T-cell (primary cell): ENCODE measurements at regions not wholly inside any gene's neighbourhood (a gene's known extent, or its start where the extent isn't known, plus 50 kb on each side); places are given as distances from the start of the nearest gene placed in this dataset.

Experiments
- ATAC-seq, 4 experiments: fragments of 200-7000 bp in 3 of 4; fragments of 150-1000 bp in 1 of 4; cut with Tn5 transposase; replicated peaks in 1 of 4; 1 replicate in 3 of 4; 2 replicates in 1 of 4; pipeline ENCODE4 v1.10.0; 2021; ENCODE audit warnings: moderate library complexity in 3 of 4, mild to moderate bottlenecking in 2 of 4, moderate number of reproducible peaks in 1 of 4
- CTCF ChIA-PET, 2 donors: fragments of 300-600 bp; sonication (Branson Sonifier 250); formaldehyde crosslinking; loops; one replicate each; lab custom pipeline; 2022; ENCODE audit warnings: antibody characterized with exemption in 2 of 2; lab: Charles Lee
- POLR2A ChIA-PET, 2 donors: fragments of 300-600 bp; sonication (Branson Sonifier 250); formaldehyde crosslinking; loops; one replicate each; lab custom pipeline; 2022; ENCODE audit warnings: antibody characterized with exemption in 2 of 2; lab: Charles Lee
- DNase-seq, 35 experiments: peaks; one replicate each; pipeline versions ENCODE4 v3.0.0 to v3.0.0-alpha.2; 2013 to 2023
- H3K27ac ChIP-seq: one replicate; pipeline ENCODE4 v1.5.1; 2013; ENCODE audit warnings: low read length
- H3K27me3 ChIP-seq, 2 experiments: replicated peaks in 1 of 2; 1 replicate in 1 of 2; 2 replicates in 1 of 2; pipeline versions ENCODE4 v1.6.1 to v1.7.0; 2013; ENCODE audit warnings: low read length in 1 of 2, mixed read lengths in 1 of 2; ENCODE audit not compliant: control insufficient read depth in 2 of 2, insufficient read depth in 2 of 2; ENCODE audit errors: extremely low read depth in 1 of 2
- H3K36me3 ChIP-seq, 2 donors: 1 replicate in 1 of 2; 2 replicates in 1 of 2; pipeline versions ENCODE4 v1.6.1 to v1.7.0; 2013; ENCODE audit warnings: low read length in 1 of 2; ENCODE audit not compliant: control insufficient read depth in 2 of 2, insufficient read depth in 1 of 2; ENCODE audit errors: extremely low read depth in 1 of 2
- H3K4me1 ChIP-seq, 2 experiments: 1 replicate in 1 of 2; 2 replicates in 1 of 2; pipeline versions ENCODE4 v1.6.1 to v1.7.0; 2013; ENCODE audit warnings: low read length in 2 of 2, mixed read lengths in 1 of 2; ENCODE audit not compliant: insufficient read depth in 2 of 2, control insufficient read depth in 1 of 2; ENCODE audit errors: extremely low read depth in 1 of 2
- H3K4me3 ChIP-seq, 2 donors: 1 replicate in 1 of 2; 2 replicates in 1 of 2; pipeline versions ENCODE4 v1.5.1 to v1.7.0; 2013; ENCODE audit warnings: mild to moderate bottlenecking in 2 of 2, low read length in 1 of 2, moderate library complexity in 1 of 2; ENCODE audit not compliant: control insufficient read depth in 1 of 2; ENCODE audit errors: extremely low read depth in 1 of 2
- H3K9me3 ChIP-seq: 2 replicates; pipeline ENCODE4 v1.7.0; 2013
- H3K27ac Mint-ChIP-seq, 2 donors: one replicate each; pipeline ENCODE4 v1.8.0; 2020 to 2021; ENCODE audit warnings: mild to moderate bottlenecking in 2 of 2, mixed read lengths in 2 of 2
- H3K27me3 Mint-ChIP-seq, 2 donors: one replicate each; pipeline ENCODE4 v1.8.0; 2021 to 2022; ENCODE audit warnings: mixed read lengths in 2 of 2
- H3K36me3 Mint-ChIP-seq: one replicate; pipeline ENCODE4 v1.8.0; 2021; ENCODE audit warnings: mixed read lengths
- H3K4me1 Mint-ChIP-seq, 3 donors: one replicate each; pipeline ENCODE4 v1.8.0; 2020 to 2022; ENCODE audit warnings: mixed read lengths in 3 of 3, mild to moderate bottlenecking in 1 of 3
- H3K4me3 Mint-ChIP-seq, 3 donors: one replicate each; pipeline ENCODE4 v1.8.0; 2020 to 2022; ENCODE audit warnings: mild to moderate bottlenecking in 3 of 3, mixed read lengths in 3 of 3, moderate library complexity in 3 of 3
- H3K9me3 Mint-ChIP-seq, 3 donors: one replicate each; pipeline ENCODE4 v1.8.0; 2020 to 2022; ENCODE audit warnings: mixed read lengths in 3 of 3
- WGBS: methylation state at CpG from one replicate; pipeline ENCODE4 v1.1.5; 2013; ENCODE audit warnings: missing lambda C conversion rate; ENCODE audit not compliant: insufficient coverage; 5-methylcytosine and 5-hydroxymethylcytosine counted together

GRCh38 chr12:4133636-4134447, 139.7 kb upstream of the CCND2 start:
- Mint-ChIP-seq H3K4me3 (no peak overlapping the region), H3K27ac (no peak overlapping the region), H3K9me3 (peaks cover 0 to 8% (median 0%) of the 10 kb centered on the region in 3 donors), H3K36me3 (peaks cover 19% of the 10 kb centered on the region), H3K27me3 (no peaks in the 10 kb centered on the region), H3K4me1 (peaks cover 12 to 19% (median 18%) of the 10 kb centered on the region in 3 donors)
- Histone ChIP-seq H3K27ac (no peak overlapping the region), H3K36me3 (no peaks in the 10 kb centered on the region), H3K9me3 (no peaks in the 10 kb centered on the region), H3K27me3 (no peaks in the 10 kb centered on the region), H3K4me1 (peaks cover 0 to 12% of the 10 kb centered on the region in 2 experiments), H3K4me3 (no peak overlapping the region)
- 92% methylated on average over 12 of the region's 15 CpGs for WGBS
- POLR2A ChIA-PET, result no interaction called here
- CTCF ChIA-PET, result no interaction called here
- no peak for DNase-seq
- no peak for ATAC-seq

- H3K4me1 ChIP-seq, result peaks cover 0 to 12% of the 10 kb centered on the region in 2 experiments
- peaks cover 19% of the 10 kb centered on the region for H3K36me3 Mint-ChIP-seq
- no peak overlapping the region for H3K4me3 Mint-ChIP-seq
- no peaks in the 10 kb centered on the region for H3K27me3 ChIP-seq
- peaks cover 12 to 19% (median 18%) of the 10 kb centered on the region in 3 donors for H3K4me1 Mint-ChIP-seq
- H3K27ac Mint-ChIP-seq, result no peak overlapping the region
- H3K9me3 ChIP-seq, result no peaks in the 10 kb centered on the region
- 94% methylated on average over 2 of the region's 5 CpGs for WGBS
- H3K36me3 ChIP-seq, result no peaks in the 10 kb centered on the region
- no peak for ATAC-seq
- ChIA-PET CTCF (no interaction called here), POLR2A (no interaction called here)
- H3K27ac ChIP-seq, result no peak overlapping the region
- no peaks in the 10 kb centered on the region for H3K27me3 Mint-ChIP-seq
- no peak overlapping the region for H3K4me3 ChIP-seq
- no peak for DNase-seq
- H3K9me3 Mint-ChIP-seq, result peaks cover 0 to 8% (median 0%) of the 10 kb centered on the region in 3 donors
Observed at GRCh38 chr12:4133029-4133428, 140.5 kb upstream of the CCND2 start.

- ChIA-PET CTCF (interaction anchor here in 1 of 2 donors (0.8 kb wide), 1 partner anchor 148 kb away, joined by 3 read pairs; no protein-coding TSS in a partner anchor), POLR2A (no interaction called here)
- peaks cover 13 to 31% of the 10 kb centered on the region in 2 experiments for H3K4me1 ChIP-seq
- H3K27me3 ChIP-seq, result peaks cover 0 to 6% of the 10 kb centered on the region in 2 experiments
- no peaks in the 10 kb centered on the region for H3K9me3 Mint-ChIP-seq
- H3K27ac ChIP-seq, result no peak overlapping the region
- no peaks in the 10 kb centered on the region for H3K36me3 Mint-ChIP-seq
- H3K36me3 ChIP-seq, result no peaks in the 10 kb centered on the region
- H3K27ac Mint-ChIP-seq, result no peak overlapping the region
- H3K4me1 Mint-ChIP-seq, result peaks cover 25 to 34% (median 27%) of the 10 kb centered on the region in 3 donors
- DNase-seq (no peak), ATAC-seq (no peak)
- no peaks in the 10 kb centered on the region for H3K27me3 Mint-ChIP-seq
- H3K4me3 ChIP-seq, result no peak overlapping the region
- no peaks in the 10 kb centered on the region for H3K9me3 ChIP-seq
- WGBS, result 83% methylated on average over 5 of the region's 6 CpGs
- no peak overlapping the region for H3K4me3 Mint-ChIP-seq
Observed at GRCh38 chr12:4121506-4122020, 152.0 kb upstream of the CCND2 start.

- H3K36me3 Mint-ChIP-seq, result no peaks in the 10 kb centered on the region
- H3K9me3 Mint-ChIP-seq, result no peaks in the 10 kb centered on the region
- H3K4me1 ChIP-seq, result peaks cover 19 to 42% of the 10 kb centered on the region in 2 experiments
- H3K27me3 ChIP-seq, result peaks cover 0 to 6% of the 10 kb centered on the region in 2 experiments
- WGBS, result 100% methylated on average over 1 of the region's 5 CpGs
- ChIA-PET CTCF (interaction anchor here in 1 of 2 donors (0.8 kb wide), 1 partner anchor 149 kb away, joined by 3 read pairs; no protein-coding TSS in a partner anchor), POLR2A (no interaction called here)
- no peak overlapping the region for H3K4me3 ChIP-seq
- H3K27ac ChIP-seq, result no peak overlapping the region
- no peak overlapping the region for H3K27ac Mint-ChIP-seq
- H3K4me1 Mint-ChIP-seq, result peaks cover 32 to 46% (median 38%) of the 10 kb centered on the region in 3 donors
- DNase-seq, result no peak
- no peak for ATAC-seq
- no peaks in the 10 kb centered on the region for H3K36me3 ChIP-seq
- no peak overlapping the region for H3K4me3 Mint-ChIP-seq
- no peaks in the 10 kb centered on the region for H3K27me3 Mint-ChIP-seq
- H3K9me3 ChIP-seq, result no peaks in the 10 kb centered on the region
Observed at GRCh38 chr12:4120316-4120917, 153.1 kb upstream of the CCND2 start.

- H3K27me3 Mint-ChIP-seq, result no peaks in the 10 kb centered on the region
- Histone ChIP-seq H3K27me3 (peaks cover 0 to 6% of the 10 kb centered on the region in 2 experiments), H3K36me3 (no peaks in the 10 kb centered on the region), H3K4me3 (no peak overlapping the region), H3K27ac (peak overlapping the region; percentile 47), H3K4me1 (peaks cover 19 to 49% of the 10 kb centered on the region in 2 experiments), H3K9me3 (no peaks in the 10 kb centered on the region)
- 60% methylated on average over 2 of the region's 7 CpGs for WGBS
- H3K4me3 Mint-ChIP-seq, result peak overlapping the region in 2 of 3 donors; percentile 50 to 75
- peaks cover 39 to 53% (median 46%) of the 10 kb centered on the region in 3 donors for H3K4me1 Mint-ChIP-seq
- no peaks in the 10 kb centered on the region for H3K36me3 Mint-ChIP-seq
- CTCF ChIA-PET, result interaction anchor here in 1 of 2 donors (1.7 kb wide), 1 partner anchor 157 kb away, joined by 4 read pairs; no protein-coding TSS in a partner anchor
- DNase-seq (peak in 2 of 35 experiments; percentile 14 to 41), ATAC-seq (peak in 2 of 4 experiments; percentile 18 to 64)
- no peaks in the 10 kb centered on the region for H3K9me3 Mint-ChIP-seq
- H3K27ac Mint-ChIP-seq, result peak overlapping the region; percentile 14 to 67
- POLR2A ChIA-PET, result no interaction called here
Observed at GRCh38 chr12:4119157-4119761, 154.3 kb upstream of the CCND2 start.
